HG02852 (cell line): ENCODE measurements at regions not wholly inside any gene's neighbourhood (a gene's known extent, or its start where the extent isn't known, plus 50 kb on each side); places are given as distances from the start of the nearest gene placed in this dataset.
"Not testable (repeated sequence)": the region's sequence is repeated elsewhere in the genome, so short reads cannot be mapped to it uniquely, and the experiment has no call there.

Experiments used
- ATAC-seq: cut with Tn5 transposase; IDR thresholded peaks from one replicate; pipeline ENCODE4 v1.9.1; 2021; ENCODE audit warnings: mild to moderate bottlenecking, moderate library complexity; ENCODE audit not compliant: unreplicated experiment

DNA sequence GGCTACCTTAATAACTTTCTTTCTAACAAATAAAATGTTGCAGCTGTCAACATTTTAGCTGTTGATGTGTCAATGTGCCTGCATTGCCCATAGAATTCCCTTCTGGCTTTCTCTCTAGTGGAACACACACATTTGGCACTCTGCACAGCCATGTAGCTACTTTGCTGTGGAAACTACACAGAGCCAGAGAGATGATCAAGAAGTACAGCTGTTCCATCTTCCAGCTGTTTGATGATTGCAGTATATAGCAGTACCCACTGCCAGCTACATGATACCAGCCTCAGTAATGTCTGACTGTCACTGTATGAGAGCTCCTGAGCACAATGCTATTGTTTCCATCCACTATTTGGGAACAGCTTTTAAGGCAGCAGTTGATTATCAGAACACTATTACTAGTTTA is 843.0 kb downstream of the PCDH17 start:
- no peak for ATAC-seq

DNA sequence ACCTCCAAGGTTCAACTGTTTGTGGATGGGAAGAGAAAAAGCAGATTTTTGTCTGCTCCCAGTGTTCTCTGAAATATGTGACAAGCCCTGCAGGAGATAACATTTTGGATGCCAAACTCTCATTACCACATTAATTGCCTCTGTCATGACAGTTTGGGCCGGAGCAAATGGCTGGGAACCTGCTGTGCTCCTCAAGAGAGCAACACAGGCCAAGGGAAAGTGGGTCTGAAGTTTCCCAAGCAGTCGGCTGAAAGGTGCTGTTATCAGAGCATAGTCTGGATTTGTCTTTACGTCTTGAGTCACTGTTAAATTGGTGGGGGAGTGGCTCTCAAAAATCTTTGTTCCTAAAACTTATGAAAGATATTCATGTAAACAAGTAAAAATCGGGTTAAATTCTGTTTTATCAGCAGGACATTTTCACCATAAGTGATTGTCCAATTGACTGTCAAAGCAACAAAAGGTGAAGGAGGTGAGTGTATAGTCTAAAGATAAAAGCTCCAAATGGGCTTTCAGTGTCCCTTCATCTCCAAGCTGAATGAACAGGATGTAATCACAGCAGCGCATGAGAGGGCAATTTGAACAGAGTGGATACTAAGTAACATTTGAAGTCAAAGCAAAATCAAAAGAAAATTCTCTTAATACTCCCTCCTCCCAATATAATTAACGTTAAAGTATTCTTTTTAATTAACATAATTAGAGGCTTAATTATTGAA is 844.8 kb downstream of the PCDH17 start:
- no peak for ATAC-seq

DNA sequence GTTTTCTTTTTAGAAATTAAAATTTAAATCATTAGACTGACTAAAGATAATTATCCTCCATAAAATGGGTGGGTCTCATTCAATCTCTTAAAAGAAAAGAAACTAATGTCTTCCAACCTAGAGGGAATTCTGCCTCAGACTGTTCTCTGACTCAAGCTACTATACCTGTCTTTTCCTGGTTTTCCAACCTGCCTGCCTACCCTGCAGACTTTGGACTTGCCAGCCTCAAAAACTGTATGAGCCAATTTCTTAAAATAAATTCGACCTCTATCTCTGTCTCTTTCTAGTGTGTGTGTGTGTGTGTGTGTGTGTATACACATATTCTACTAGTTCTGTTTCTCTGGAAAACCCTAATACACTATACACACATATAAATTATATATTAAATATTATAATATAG is 847.3 kb downstream of the PCDH17 start:
- no peak for ATAC-seq

DNA sequence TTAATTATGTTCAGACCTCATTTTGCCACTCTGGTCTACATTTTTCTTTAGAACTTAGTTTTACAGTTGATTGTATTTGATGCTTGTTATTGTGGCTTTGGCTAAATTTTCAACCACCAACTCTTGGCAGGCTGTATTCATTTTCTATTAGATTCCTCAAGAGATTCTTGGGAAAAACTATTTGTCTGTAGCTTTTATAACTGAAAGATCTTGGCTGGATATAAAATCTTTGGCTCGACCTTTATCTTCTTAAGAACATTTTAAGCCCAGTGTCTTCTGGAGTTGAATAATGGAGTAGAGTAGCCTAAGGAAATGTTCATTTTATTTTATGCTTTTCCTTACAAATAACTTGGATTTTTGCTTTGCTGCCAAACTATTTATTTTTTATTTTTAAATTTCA is 848.5 kb downstream of the PCDH17 start:
- no peak for ATAC-seq

GRCh38 chr13:58488251-58488650 is 856.7 kb downstream of the PCDH17 start:
- ATAC-seq, result no peak

DNA sequence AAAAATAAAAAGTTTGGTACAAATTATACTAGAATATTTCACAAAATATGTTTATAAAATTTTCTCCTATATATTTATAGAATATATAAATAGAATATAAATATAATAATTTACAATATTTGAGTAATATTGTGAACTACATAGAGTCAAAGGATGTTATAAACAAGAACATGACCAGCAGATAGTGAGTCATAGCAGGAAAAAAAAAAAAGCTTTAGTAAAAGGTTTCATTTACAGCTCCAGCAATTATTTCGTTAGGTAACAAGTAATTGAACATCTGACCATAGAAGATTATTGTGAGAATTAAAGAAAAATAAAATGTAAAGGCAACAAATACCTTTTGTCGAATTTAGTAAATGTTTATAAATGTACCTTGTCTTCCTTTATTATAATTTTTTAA is 864.1 kb downstream of the PCDH17 start:
- no peak for ATAC-seq

GRCh38 chr13:58500938-58501337 is 869.4 kb downstream of the PCDH17 start:
- no peak for ATAC-seq

GRCh38 chr13:58504202-58504700 is 872.7 kb downstream of the PCDH17 start:
- not testable (repeated sequence) for ATAC-seq

- ATAC-seq, result not testable (repeated sequence)
Measured at GRCh38 chr13:58505262-58505920, 873.8 kb downstream of the PCDH17 start.

DNA sequence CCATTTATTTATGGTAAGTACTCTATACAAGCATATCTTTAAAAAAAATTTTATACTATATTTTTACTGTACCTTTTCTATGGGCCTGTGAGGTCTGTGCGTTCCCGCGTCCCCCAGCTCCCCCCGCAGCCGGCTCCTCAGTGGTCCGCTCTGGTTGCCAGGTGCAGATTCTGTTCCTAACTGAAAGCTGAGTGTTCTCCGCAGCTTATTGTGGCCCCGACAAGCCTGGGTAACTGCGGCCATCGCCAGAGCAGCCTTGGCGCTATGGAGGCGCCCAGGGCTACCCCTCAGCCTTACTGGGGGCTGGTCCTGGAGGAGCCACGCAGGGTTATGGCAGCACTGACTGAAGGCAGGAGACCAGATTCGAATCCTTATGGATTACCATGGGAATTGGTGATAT is 896.8 kb downstream of the PCDH17 start:
- no peak for ATAC-seq

DNA sequence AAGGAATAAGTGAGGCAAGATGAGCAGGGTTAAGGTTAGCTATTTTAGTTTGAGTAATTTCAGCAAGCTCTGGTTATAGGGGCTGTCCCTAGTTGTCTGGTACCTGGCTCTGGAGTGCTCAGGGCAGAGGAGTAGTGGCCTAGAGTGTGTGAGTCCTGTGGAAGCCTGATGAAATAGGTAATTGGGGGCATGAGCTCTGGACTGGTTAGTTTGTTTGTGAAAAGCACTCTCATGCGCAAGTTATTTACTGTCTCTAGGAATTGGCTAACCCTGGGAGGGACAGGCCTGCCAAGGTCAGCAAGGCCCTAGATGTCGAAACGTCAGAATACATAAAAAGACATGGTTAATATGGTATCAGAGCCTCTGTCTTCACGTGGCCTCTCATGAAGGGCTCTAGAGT is 900.1 kb downstream of the PCDH17 start:
- ATAC-seq, result no peak

DNA sequence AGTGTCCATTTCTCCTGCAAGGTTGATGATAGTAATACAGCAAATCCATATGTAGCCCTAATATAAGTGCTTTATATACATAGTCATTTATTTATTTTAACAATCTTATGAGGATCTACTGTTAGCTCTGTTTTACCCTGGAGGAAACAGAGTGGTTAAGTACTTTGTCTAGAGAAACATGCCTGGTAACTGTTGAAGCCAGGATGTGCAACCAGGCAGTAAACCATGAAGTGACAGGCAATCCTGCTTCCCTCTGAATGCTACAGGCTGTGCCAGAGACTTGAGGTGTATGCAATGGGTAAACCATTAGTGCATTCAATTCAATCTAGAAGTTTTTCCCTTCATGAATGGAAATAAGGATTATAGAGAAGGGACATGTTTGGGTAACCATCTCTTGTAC is 911.0 kb downstream of the PCDH17 start:
- ATAC-seq, result no peak

DNA sequence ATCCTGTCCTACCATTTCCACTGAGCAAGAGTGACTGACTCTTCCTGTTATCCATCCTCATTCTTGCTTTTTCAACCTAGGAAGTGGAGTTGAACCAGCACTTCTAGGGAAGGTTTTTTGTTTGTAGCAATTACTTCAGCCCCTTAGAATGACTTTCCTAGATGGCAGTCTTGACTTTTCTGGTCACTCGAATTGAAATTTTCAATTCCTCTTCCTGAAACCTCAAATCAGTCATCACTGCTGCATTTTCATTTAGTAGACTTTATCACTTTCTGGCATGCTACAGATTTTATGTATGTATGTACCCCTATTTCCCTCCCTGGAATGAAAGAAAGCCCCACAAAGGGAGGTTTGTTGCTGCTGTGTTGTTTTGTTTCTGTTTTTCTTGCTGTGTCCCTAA is 915.9 kb downstream of the PCDH17 start:
- no peak for ATAC-seq

DNA sequence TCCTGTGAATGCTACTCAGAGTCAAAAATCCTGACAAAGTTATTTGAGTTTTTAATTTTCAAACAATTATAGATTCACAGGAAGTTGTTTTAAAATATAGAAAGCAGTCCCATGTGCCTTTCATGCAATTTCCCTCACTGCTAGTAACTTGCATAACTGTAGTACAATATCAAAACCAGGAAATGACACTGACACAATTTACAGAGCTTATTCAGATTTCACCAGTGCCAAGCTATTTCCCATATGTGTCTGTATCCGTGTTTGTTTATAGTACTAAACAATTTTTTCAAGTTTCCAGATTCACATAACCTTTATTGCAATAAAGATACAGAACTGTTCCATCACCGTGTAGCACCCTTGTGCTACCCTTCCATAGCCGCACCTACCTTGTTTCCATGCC is 934.6 kb downstream of the PCDH17 start:
- no peak for ATAC-seq

DNA sequence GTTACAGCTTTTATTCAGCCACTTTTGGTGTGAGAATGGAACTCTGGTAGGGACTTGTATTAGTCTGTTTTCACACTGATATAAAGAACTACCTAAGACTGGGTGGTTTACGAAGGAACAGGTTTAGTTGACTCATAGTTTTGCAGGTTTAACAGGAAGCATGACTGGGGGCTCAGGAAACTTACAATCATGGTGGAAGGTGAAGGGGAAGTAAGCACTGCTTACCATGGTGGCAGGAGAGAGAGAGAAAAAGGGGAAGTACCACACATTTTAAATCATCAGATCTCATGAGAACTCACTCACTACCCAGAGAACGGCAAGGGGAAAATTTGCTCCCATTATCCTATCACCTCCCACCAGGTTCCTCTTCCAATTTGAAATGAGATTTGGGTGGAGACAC is 942.2 kb downstream of the PCDH17 start:
- no peak for ATAC-seq

DNA sequence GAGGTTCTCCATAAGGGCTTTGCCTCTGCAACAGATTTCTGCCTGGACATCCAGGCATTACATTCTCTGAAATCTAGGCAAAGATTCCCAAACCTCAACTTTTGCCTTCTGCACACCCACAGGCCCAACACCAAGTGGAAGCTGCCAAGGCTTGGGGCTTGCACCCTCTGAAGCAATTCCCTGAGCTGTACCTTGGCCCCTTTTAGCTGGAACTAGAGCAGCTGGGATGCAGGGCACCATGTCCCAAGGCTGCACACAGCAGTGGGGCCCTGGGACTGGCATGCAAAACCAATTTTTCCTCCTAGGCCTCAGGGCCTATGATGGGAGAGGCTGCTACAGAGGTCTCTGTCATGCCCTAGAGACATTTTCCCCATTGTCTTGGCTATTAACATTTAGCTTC is 943.2 kb downstream of the PCDH17 start:
- no peak for ATAC-seq

GRCh38 chr13:58579468-58579867 is 947.9 kb downstream of the PCDH17 start:
- no peak for ATAC-seq

GRCh38 chr13:58583966-58584365 is 952.4 kb downstream of the PCDH17 start:
- ATAC-seq, result no peak

- ATAC-seq, result no peak
Measured at GRCh38 chr13:58584610-58585009, 953.1 kb downstream of the PCDH17 start.

GRCh38 chr13:58587183-58587582 is 955.6 kb downstream of the PCDH17 start:
- ATAC-seq, result peak; percentile 97

DNA sequence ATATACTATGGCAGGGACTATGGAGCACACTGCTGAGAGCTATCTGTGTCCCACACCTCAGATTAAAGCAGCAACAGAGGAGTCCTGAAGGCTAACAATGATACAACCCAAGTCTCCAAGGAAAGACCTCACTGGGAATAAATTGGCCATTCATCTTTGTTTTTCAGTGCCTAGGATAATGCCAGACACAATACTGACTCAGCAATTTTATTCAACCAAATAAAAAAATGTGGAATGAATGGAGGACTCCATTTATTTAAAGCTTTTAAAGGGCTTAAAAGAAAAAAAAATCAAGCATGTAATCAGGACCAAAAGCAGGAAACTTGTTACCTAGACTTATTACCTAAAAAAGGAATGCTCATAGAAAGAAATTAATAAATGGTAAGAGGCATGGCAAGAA is 960.5 kb downstream of the PCDH17 start:
- no peak for ATAC-seq

- ATAC-seq, result no peak
Measured at GRCh38 chr13:58592786-58593185, 961.2 kb downstream of the PCDH17 start.
